Loucy (cell line): ENCODE measurements at regions not wholly inside any gene's neighbourhood (a gene's known extent, or its start where the extent isn't known, plus 50 kb on each side); places are given as distances from the start of the nearest gene placed in this dataset.

Experiments used
- CTCF ChIP-seq: fragments of 200-600 bp; sonication (generic); conservative IDR thresholded peaks from 2 replicates; pipeline ENCODE4 v1.5.1; 2014; ENCODE audit warnings: mild to moderate bottlenecking, antibody characterized with exemption, low read length
- EZH2phosphoT487 ChIP-seq: fragments of 200-600 bp; IDR thresholded peaks from 2 replicates; pipeline ENCODE4 v1.6.1; 2018; ENCODE audit warnings: antibody characterized with exemption, mild to moderate bottlenecking, moderate library complexity, borderline replicate concordance

- TF ChIP-seq CTCF: no peak
- no peak for TF ChIP-seq EZH2phosphoT487
These were observed 1422.9 kb downstream of the EFNB2 start for GRCh38 chr13:105112561-105112960.
